Activated CD8-positive, alpha-beta T cell treated with anti-CD3 and anti-CD28 coated beads for 36 hours (primary cell): ENCODE measurements at regions not wholly inside any gene's neighbourhood (a gene's known extent, or its start where the extent isn't known, plus 50 kb on each side); places are given as distances from the start of the nearest gene placed in this dataset.

Experiments
- ATAC-seq: fragments of 200-7000 bp; cut with Tn5 transposase; one replicate; pipeline ENCODE4 v1.10.0; 2021; ENCODE audit warnings: mild to moderate bottlenecking, moderate library complexity
- CTCF ChIA-PET: fragments of 350-600 bp; sonication (Branson Sonifier 250); formaldehyde crosslinking; loops from one replicate; lab custom pipeline; 2021; ENCODE audit warnings: antibody characterized with exemption; lab: Charles Lee
- POLR2A ChIA-PET: fragments of 350-600 bp; sonication (Branson Sonifier 250); formaldehyde crosslinking; loops from one replicate; lab custom pipeline; 2021; ENCODE audit warnings: antibody characterized with exemption; lab: Charles Lee
- DNase-seq: peaks from one replicate; pipeline ENCODE4 v3.0.0-alpha.2; 2020
- H3K27ac Mint-ChIP-seq: one replicate; pipeline ENCODE4 v1.8.0; 2021; ENCODE audit warnings: mild to moderate bottlenecking, mixed read lengths
- H3K27me3 Mint-ChIP-seq: one replicate; pipeline ENCODE4 v1.8.0; 2021; ENCODE audit warnings: mixed read lengths
- H3K36me3 Mint-ChIP-seq: one replicate; pipeline ENCODE4 v1.8.0; 2021; ENCODE audit warnings: low read depth, mixed read lengths
- H3K4me1 Mint-ChIP-seq: one replicate; pipeline ENCODE4 v1.8.0; 2021; ENCODE audit warnings: low read depth, mixed read lengths
- H3K4me3 Mint-ChIP-seq: one replicate; pipeline ENCODE4 v1.8.0; 2021; ENCODE audit warnings: mild to moderate bottlenecking, moderate library complexity, mixed read lengths
- H3K9me3 Mint-ChIP-seq: one replicate; pipeline ENCODE4 v1.8.0; 2021; ENCODE audit warnings: mixed read lengths
- CTCF ChIP-seq: fragments of 200-600 bp; IDR thresholded peaks from one replicate; pipeline ENCODE4 v1.8.0; 2022; ENCODE audit warnings: antibody characterized with exemption, mild to moderate bottlenecking
- intact Hi-C: fragments of 100-400 bp; cut with micrococcal nuclease; formaldehyde crosslinking; loops from one replicate; pipeline ENCODE4 v1.10.0; 2022

GRCh38 chr10:33862536-33863105, 528.2 kb upstream of the NRP1 start:
- Mint-ChIP-seq H3K36me3 (no peaks in the 10 kb centered on the region), H3K9me3 (no peaks in the 10 kb centered on the region), H3K4me1 (no peaks in the 10 kb centered on the region), H3K4me3 (no peak overlapping the region), H3K27me3 (no peaks in the 10 kb centered on the region), H3K27ac (no peak overlapping the region)
- intact Hi-C loops = no loop called here
- POLR2A ChIA-PET = no interaction called here
- CTCF ChIA-PET = no interaction called here
- no peak for DNase-seq
- no peak for ATAC-seq
- no peak for TF ChIP-seq CTCF

- Mint-ChIP-seq H3K27me3 (no peaks in the 10 kb centered on the region), H3K36me3 (no peaks in the 10 kb centered on the region), H3K9me3 (no peaks in the 10 kb centered on the region), H3K4me3 (no peak overlapping the region), H3K27ac (no peak overlapping the region), H3K4me1 (no peaks in the 10 kb centered on the region)
- ATAC-seq (no peak), DNase-seq (no peak)
- no peak for TF ChIP-seq CTCF
- ChIA-PET CTCF (no interaction called here), POLR2A (no interaction called here)
- intact Hi-C loops = no loop called here
Measured at GRCh38 chr10:33861833-33862232, 527.4 kb upstream of the NRP1 start.

- ATAC-seq (no peak), DNase-seq (no peak)
- Mint-ChIP-seq H3K36me3 (no peaks in the 10 kb centered on the region), H3K27ac (no peak overlapping the region), H3K27me3 (no peaks in the 10 kb centered on the region), H3K4me3 (no peak overlapping the region), H3K4me1 (no peaks in the 10 kb centered on the region), H3K9me3 (no peaks in the 10 kb centered on the region)
- ChIA-PET CTCF (no interaction called here), POLR2A (no interaction called here)
- TF ChIP-seq CTCF = no peak
- intact Hi-C loops = no loop called here
Measured at GRCh38 chr10:33861016-33861704, 526.7 kb upstream of the NRP1 start.

- H3K36me3 Mint-ChIP-seq = no peaks in the 10 kb centered on the region
- intact Hi-C loops = no loop called here
- ChIA-PET POLR2A (no interaction called here), CTCF (no interaction called here)
- H3K9me3 Mint-ChIP-seq = no peaks in the 10 kb centered on the region
- no peak for TF ChIP-seq CTCF
- H3K27me3 Mint-ChIP-seq = no peaks in the 10 kb centered on the region
- no peak overlapping the region for H3K27ac Mint-ChIP-seq
- no peak for ATAC-seq
- H3K4me3 Mint-ChIP-seq = no peak overlapping the region
- no peak for DNase-seq
- no peaks in the 10 kb centered on the region for H3K4me1 Mint-ChIP-seq
Measured at GRCh38 chr10:33860552-33860951, 526.1 kb upstream of the NRP1 start.

- Mint-ChIP-seq H3K4me3 (no peak overlapping the region), H3K27ac (no peak overlapping the region), H3K36me3 (no peaks in the 10 kb centered on the region), H3K4me1 (no peaks in the 10 kb centered on the region), H3K9me3 (no peaks in the 10 kb centered on the region), H3K27me3 (no peaks in the 10 kb centered on the region)
- ChIA-PET CTCF (no interaction called here), POLR2A (no interaction called here)
- TF ChIP-seq CTCF = no peak
- intact Hi-C loops = no loop called here
- ATAC-seq (no peak), DNase-seq (no peak)
Measured at GRCh38 chr10:33859319-33860022, 525.0 kb upstream of the NRP1 start.
